ENCODE measurements at regions not wholly inside any gene's neighbourhood (a gene's known extent, or its start where the extent isn't known, plus 50 kb on each side); places are given as distances from the start of the nearest gene placed in this dataset.

DNA sequence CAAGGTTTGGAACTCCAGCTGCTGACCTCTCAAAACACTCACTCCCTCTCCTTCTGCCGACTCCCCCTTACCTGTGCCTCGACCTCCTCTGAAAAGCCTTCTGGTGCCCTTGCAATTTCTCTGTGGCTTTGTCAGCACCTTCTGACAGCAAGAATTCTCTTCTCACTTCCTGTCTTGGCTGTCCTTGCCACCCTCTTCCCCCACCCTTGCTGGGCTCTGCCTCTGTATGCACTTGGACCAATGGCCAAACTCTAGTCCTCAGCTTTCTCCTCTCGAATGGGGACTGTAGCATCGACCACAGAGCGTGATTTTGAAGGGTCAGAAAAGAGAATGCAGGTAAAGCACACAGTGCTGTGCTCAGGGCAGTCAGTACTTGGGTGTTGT is 99.0 kb downstream of the HS1BP3 start:
- peak; percentile 39 for DNase-seq
- Histone ChIP-seq H3K79me2 (ENCODE audit: low read length) (no peaks in the 10 kb centered on the region), H3K9me2 (replicated peaks; ENCODE audit: insufficient read depth, low read length) (no peaks in the 10 kb centered on the region), H3K27ac (ENCODE audit: low read length) (no peak overlapping the region), H3K9ac (ENCODE audit: low read length) (no peak overlapping the region), H3K27me3 (replicated peaks; ENCODE audit: insufficient read depth, low read length) (no peaks in the 10 kb centered on the region), H3K9me3 (replicated peaks; ENCODE audit: insufficient read depth, low read length) (no peaks in the 10 kb centered on the region), H3K4me2 (ENCODE audit: low read depth, low read length) (peak overlapping the region; percentile 28; the same call in 1 of the 2 replicates), H4K20me1 (ENCODE audit: insufficient read depth, low read length) (no peaks in the 10 kb centered on the region), H3K4me1 (ENCODE audit: low read length) (peaks cover 25% of the 10 kb centered on the region), H3K4me3 (ENCODE audit: low read length) (no peak overlapping the region), H2AFZ (ENCODE audit: low read length) (peak overlapping the region; percentile 52), H3F3A (ENCODE audit: insufficient read depth, low read length) (no peaks in the 10 kb centered on the region), H3K36me3 (replicated peaks; ENCODE audit: insufficient read depth, low read length) (no peaks in the 10 kb centered on the region)
- TF ChIP-seq, protein P1, sequence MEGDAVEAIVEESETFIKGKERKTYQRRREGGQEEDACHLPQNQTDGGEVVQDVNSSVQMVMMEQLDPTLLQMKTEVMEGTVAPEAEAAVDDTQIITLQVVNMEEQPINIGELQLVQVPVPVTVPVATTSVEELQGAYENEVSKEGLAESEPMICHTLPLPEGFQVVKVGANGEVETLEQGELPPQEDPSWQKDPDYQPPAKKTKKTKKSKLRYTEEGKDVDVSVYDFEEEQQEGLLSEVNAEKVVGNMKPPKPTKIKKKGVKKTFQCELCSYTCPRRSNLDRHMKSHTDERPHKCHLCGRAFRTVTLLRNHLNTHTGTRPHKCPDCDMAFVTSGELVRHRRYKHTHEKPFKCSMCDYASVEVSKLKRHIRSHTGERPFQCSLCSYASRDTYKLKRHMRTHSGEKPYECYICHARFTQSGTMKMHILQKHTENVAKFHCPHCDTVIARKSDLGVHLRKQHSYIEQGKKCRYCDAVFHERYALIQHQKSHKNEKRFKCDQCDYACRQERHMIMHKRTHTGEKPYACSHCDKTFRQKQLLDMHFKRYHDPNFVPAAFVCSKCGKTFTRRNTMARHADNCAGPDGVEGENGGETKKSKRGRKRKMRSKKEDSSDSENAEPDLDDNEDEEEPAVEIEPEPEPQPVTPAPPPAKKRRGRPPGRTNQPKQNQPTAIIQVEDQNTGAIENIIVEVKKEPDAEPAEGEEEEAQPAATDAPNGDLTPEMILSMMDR (IDR thresholded peaks at IDR 0.05; ENCODE audit: low read length) = no peak

GRCh38 chr2:20552847-20553246 is 98.1 kb downstream of the HS1BP3 start:
- H4K20me1 ChIP-seq (ENCODE audit: insufficient read depth, low read length) = no peaks in the 10 kb centered on the region
- TF ChIP-seq EZH2phosphoT487 (IDR thresholded peaks at IDR 0.05; ENCODE audit: low read length) (no peak), EZH2 (optimal IDR thresholded peaks at IDR 0.05; ENCODE audit: low read depth, low read length) (no peak)
- TF ChIP-seq, protein P1 (IDR thresholded peaks at IDR 0.05; ENCODE audit: low read length) = no peak
- no peak for DNase-seq

GRCh38 chr2:20553580-20553979 is 97.3 kb downstream of the HS1BP3 start:
- H3K4me1 ChIP-seq (ENCODE audit: low read length) = peaks cover 25% of the 10 kb centered on the region
- H3F3A ChIP-seq (ENCODE audit: insufficient read depth, low read length) = no peaks in the 10 kb centered on the region
- TF ChIP-seq, protein P1 (IDR thresholded peaks at IDR 0.05; ENCODE audit: low read length) = no peak
- TF ChIP-seq EZH2phosphoT487 (IDR thresholded peaks at IDR 0.05; ENCODE audit: low read length) (no peak), EZH2 (optimal IDR thresholded peaks at IDR 0.05; ENCODE audit: low read depth, low read length) (no peak)

More at GRCh38 chr2:20552847-20553246, 98.1 kb downstream of the HS1BP3 start:
- Histone ChIP-seq H3K9me3 (replicated peaks; ENCODE audit: insufficient read depth, low read length) (no peaks in the 10 kb centered on the region), H2AFZ (ENCODE audit: low read length) (no peak overlapping the region), H3K4me2 (ENCODE audit: low read depth, low read length) (no peak overlapping the region), H3K27ac (ENCODE audit: low read length) (no peak overlapping the region), H3K9ac (ENCODE audit: low read length) (no peak overlapping the region), H3K36me3 (replicated peaks; ENCODE audit: insufficient read depth, low read length) (no peaks in the 10 kb centered on the region), H3K4me3 (ENCODE audit: low read length) (no peak overlapping the region), H3K27me3 (replicated peaks; ENCODE audit: insufficient read depth, low read length) (no peaks in the 10 kb centered on the region), H3K79me2 (ENCODE audit: low read length) (no peaks in the 10 kb centered on the region), H3F3A (ENCODE audit: insufficient read depth, low read length) (no peaks in the 10 kb centered on the region), H3K9me2 (replicated peaks; ENCODE audit: insufficient read depth, low read length) (no peaks in the 10 kb centered on the region), H3K4me1 (ENCODE audit: low read length) (peaks cover 25% of the 10 kb centered on the region)

More at GRCh38 chr2:20553580-20553979, 97.3 kb downstream of the HS1BP3 start:
- Histone ChIP-seq H3K36me3 (replicated peaks; ENCODE audit: insufficient read depth, low read length) (no peaks in the 10 kb centered on the region), H3K4me2 (ENCODE audit: low read depth, low read length) (no peak overlapping the region), H3K9me2 (replicated peaks; ENCODE audit: insufficient read depth, low read length) (no peaks in the 10 kb centered on the region), H3K27ac (ENCODE audit: low read length) (no peak overlapping the region), H3K4me3 (ENCODE audit: low read length) (no peak overlapping the region), H3K9ac (ENCODE audit: low read length) (no peak overlapping the region), H2AFZ (ENCODE audit: low read length) (no peak overlapping the region), H3K9me3 (replicated peaks; ENCODE audit: insufficient read depth, low read length) (no peaks in the 10 kb centered on the region), H3K79me2 (ENCODE audit: low read length) (no peaks in the 10 kb centered on the region), H4K20me1 (ENCODE audit: insufficient read depth, low read length) (no peaks in the 10 kb centered on the region), H3K27me3 (replicated peaks; ENCODE audit: insufficient read depth, low read length) (no peaks in the 10 kb centered on the region)
- DNase-seq = no peak

Data from MM.1S (cell line).